ENCODE measurements at regions not wholly inside any gene's neighbourhood (a gene's known extent, or its start where the extent isn't known, plus 50 kb on each side); places are given as distances from the start of the nearest gene placed in this dataset.

DNA sequence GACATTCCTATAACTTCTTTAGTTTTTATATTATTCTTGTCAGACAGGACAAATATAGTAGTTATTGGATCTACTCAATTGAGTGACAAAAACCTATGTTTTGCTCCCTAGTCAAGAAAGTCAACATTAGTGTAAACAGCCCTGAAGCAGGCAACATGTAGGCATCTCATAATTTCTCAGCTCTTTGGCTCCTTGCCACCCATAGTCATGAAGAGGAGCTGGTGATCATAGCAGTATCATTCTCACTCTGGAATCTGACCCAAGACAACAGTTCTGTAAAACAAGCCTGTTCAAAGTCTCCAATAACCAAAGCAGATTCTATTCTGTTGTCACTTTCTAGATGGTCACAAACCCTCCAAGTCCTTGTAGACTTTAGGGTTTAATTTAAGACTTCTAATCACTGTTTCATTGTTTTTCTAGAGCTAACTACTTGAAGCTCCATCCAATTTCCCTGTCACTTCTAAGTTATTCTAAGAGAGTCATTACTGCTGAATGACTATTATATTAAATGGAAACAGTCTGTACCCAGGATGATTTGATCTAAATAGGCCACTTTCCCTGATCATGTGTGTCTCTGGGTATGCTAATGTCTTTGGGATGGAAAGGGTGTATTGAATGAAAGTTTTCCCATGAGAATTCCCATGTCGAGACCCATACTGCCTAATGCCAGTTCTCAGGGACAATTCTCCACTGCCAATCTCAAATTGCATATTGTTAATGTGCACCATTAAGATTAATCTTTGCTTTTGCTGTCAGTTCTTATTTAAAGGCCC, 533.3 kb downstream of the ACTL7B start:
- no peak for DNase-seq

DNA sequence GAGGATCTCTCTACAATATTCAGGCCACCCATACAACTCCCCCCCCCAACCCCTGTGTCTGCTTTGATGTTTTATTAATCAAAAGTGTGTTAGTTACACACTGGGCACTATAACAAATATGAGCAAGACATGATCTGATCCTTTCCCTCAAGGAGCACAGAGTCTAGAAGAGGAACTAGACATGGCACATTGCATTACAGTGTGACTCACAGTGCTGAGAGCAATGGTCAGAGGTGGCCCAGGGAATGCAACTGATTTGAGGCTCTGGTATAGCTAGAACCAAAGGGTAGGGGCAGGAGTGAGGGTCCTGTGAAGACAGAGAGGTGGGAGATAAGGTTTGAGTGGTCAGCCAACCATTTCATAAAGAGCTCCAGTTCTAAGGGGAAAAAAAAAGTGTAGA, 539.2 kb downstream of the ACTL7B start:
- no peak for DNase-seq

DNA sequence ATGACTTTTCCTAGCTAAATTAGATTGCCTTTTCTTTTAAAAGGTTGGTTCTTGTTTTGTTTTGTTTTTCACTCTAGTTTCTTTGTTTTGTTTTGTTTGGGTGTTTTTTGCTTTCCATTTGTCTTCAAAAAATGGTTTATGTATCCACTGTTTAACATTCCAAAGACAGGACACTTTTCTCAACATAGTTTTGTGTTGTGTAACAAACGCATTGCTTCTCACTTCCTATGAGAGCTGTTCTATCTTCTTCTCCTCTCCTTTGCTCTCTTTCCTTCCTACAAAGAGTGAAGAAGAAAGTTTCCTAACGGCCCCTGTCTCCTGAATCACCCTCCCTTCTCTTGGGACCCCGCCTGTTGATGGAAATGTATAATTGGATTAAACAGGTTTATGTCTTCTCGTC, 539.7 kb downstream of the ACTL7B start:
- DNase-seq: no peak

GRCh38 chr9:108311745-108312144, 544.0 kb downstream of the ACTL7B start:
- no peak for DNase-seq

GRCh38 chr9:108310202-108310601, 545.6 kb downstream of the ACTL7B start:
- no peak for DNase-seq

GRCh38 chr9:108300306-108301287, 555.2 kb downstream of the ACTL7B start:
- DNase-seq: no peak

DNA sequence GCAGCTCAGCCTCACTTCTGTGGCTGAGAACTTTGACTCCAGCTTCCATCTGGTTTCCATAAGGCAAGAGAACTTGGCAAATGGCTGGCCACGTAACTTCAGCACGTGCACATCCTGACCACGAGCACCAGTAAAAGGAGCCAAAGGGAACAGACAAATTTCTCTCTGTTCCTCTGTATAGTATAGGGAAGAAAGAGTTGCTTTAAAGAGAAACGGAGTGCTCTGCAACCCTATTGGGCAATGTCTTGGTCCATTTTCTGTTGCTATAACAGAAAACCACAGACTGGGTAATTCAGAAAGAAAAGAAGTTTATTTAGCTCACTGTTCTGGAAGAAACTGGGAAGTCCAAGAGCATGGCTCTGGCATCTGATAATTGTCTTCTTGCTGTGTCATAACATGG, 558.7 kb downstream of the ACTL7B start:
- no peak for DNase-seq

DNA sequence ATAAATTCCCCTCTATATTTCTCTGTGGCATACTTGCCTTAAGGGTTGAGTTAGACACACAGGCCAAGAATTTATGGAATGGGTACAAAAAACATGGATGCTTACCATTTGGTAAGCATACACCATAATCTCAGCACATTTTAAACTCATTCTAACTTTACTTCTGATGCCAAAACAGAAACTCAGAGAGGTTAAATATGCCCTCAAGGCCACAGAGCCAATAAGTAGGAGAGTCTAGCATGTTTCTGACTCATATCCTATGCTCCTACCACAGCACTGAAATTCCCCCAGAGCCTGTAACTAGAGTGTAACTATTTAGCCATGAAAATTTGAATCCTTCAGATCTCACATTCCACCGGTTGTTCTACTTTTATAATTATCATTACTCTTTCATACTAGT, 559.7 kb downstream of the ACTL7B start:
- DNase-seq: no peak

- no peak for DNase-seq
Observed at GRCh38 chr9:108291586-108291932, 564.2 kb downstream of the ACTL7B start.

GRCh38 chr9:108290839-108291585, 564.8 kb downstream of the ACTL7B start:
- DNase-seq: no peak

DNA sequence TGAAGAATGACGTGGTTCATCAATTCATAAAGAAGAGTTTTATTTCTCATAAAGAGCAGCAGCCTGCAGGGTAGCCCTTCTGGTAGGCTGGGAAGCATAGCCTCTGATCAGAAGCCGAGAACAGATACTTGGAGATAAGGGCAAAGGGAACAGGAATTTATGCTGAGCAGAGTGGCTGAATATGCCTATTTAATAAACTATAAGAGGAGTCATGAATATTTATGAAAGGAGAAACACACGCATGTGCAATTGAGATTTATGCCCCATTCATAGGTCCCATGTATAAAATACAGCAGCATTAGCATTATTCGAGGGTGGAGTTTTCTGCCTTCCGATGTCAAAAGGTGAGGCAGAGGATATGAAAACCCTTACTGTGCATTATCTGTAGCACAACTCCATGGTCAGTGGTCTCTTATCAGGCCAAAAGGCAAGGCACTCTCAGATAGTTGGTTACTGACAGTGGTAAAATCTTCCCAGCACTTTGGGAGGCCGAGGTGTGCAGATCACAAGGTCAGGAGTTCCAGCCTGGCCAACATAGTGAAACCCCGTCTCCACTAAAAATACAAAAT, 569.1 kb downstream of the ACTL7B start:
- DNase-seq: no peak

GRCh38 chr9:108283696-108284095, 572.1 kb downstream of the ACTL7B start:
- no peak for DNase-seq

- no peak for DNase-seq
Observed at GRCh38 chr9:108282872-108283271, 572.9 kb downstream of the ACTL7B start.

DNA sequence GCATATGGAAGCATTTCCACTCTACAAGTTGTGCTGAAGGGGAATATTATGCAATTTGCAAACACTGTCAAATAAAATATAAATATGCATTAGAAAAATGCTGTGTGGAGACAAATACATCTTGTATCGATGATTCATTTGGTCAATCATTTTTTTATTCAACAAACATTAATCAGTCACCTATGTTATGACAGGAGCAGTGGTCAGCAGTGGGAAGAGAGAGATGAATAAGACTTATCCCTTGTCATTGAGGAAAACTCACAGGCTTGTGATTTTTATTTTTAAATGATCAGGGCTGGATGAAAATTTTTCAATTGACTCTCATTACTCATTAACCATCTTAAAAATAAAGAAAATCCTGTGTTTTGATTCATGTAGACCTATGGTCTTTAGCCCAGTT, 574.1 kb downstream of the ACTL7B start:
- DNase-seq: no peak

DNA sequence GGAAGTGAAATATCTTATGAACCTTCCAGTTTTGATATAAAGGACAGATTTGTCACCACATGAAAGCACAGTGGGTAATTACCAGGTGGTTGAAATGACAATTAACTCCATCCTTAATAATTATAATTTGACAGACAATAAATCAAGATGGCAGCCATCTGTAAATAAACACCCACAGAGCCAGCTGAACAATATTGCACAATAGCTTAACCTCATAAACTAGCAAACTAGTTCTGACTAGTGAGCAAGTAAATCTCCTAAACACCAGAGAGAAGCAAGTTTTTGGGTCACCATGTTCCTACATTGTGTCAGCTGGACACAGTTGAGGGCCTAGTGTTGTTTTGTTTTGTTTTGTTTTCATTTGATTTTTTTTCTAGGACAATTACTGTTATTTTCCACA, 577.4 kb downstream of the ACTL7B start:
- no peak for DNase-seq

DNA sequence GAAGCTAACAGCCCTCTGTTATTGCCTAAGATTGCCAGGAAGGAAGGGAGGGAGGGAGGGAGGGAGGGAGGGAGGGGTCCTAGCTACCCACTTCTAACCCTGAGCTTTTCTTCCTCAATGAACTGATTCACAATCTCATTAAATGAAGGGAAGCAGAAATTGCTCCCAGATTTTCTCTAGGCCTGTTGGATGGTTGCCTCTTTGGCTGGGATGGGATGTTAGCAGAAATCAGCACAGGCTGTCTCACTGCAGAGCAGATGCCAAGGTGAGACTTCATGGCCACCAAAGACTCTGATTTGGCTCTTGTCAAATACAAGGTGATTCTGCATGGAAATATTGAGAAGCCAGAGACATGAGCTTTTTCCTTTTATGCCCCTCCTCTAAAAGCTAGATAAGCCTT, 578.6 kb downstream of the ACTL7B start:
- no peak for DNase-seq

DNA sequence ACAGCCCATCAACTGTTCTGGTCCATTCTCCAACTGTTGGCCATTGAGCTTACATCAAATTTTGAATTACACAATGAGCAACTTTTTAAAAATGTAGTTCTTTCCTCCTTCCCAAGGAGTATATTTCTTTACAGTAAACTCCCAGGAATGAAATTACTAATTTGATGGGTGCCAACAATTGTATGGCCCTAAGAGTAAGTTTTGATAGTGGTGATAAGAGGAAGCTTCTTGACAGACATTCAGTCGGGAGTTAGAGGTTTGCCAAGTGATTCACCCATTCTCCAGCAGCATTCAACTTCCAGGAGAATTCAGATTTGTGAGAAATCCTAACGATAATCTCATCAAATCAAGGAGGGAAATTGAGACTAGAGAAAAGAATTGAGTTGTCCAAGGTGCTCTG, 579.9 kb downstream of the ACTL7B start:
- DNase-seq: no peak

- DNase-seq: no peak
Observed at GRCh38 chr9:108274971-108275370, 580.8 kb downstream of the ACTL7B start.

GRCh38 chr9:108273988-108274387, 581.8 kb downstream of the ACTL7B start:
- no peak for DNase-seq

- no peak for DNase-seq
Observed at GRCh38 chr9:108272349-108272899, 583.4 kb downstream of the ACTL7B start.

GRCh38 chr9:108271646-108272348, 584.0 kb downstream of the ACTL7B start:
- no peak for DNase-seq

- DNase-seq: no peak
Observed at GRCh38 chr9:108271236-108271635, 584.5 kb downstream of the ACTL7B start.
